H9 (cell line): ENCODE measurements at regions not wholly inside any gene's neighbourhood (a gene's known extent, or its start where the extent isn't known, plus 50 kb on each side); places are given as distances from the start of the nearest gene placed in this dataset.

Experiments
- DNase-seq: peaks from one replicate; pipeline ENCODE4 v3.0.0-alpha.2; 2017
- H2AFZ ChIP-seq: one replicate; pipeline ENCODE4 v1.6.1; 2013; ENCODE audit warnings: mild to moderate bottlenecking, low read length, control low read depth, moderate library complexity
- H2AK5ac ChIP-seq: 2 replicates; pipeline ENCODE4 v1.6.1; 2013; ENCODE audit warnings: low read length, control low read depth, mixed read lengths; ENCODE audit not compliant: insufficient read length
- H2BK120ac ChIP-seq: one replicate; pipeline ENCODE4 v1.6.1; 2013; ENCODE audit warnings: low read depth, mild to moderate bottlenecking, low read length, control low read depth, inconsistent platforms; ENCODE audit not compliant: poor library complexity, severe bottlenecking
- H2BK12ac ChIP-seq: 2 replicates; pipeline ENCODE4 v1.6.1; 2013; ENCODE audit warnings: low read length, control low read depth, mixed read lengths, low read depth; ENCODE audit not compliant: insufficient read length
- H2BK15ac ChIP-seq: 2 replicates; pipeline ENCODE4 v1.6.1; 2013; ENCODE audit warnings: low read depth, low read length, control low read depth
- H2BK20ac ChIP-seq: one replicate; pipeline ENCODE4 v1.6.1; 2013; ENCODE audit warnings: low read depth, mild to moderate bottlenecking, low read length, control low read depth, inconsistent platforms; ENCODE audit not compliant: poor library complexity, severe bottlenecking
- H2BK5ac ChIP-seq: 2 replicates; pipeline ENCODE4 v1.6.1; 2013; ENCODE audit warnings: low read length, control low read depth, mixed read lengths; ENCODE audit not compliant: insufficient read length
- H3K14ac ChIP-seq: 2 replicates; pipeline ENCODE4 v1.6.1; 2013; ENCODE audit warnings: low read length, control low read depth; ENCODE audit not compliant: insufficient read depth
- H3K18ac ChIP-seq: 2 replicates; pipeline ENCODE4 v1.6.1; 2013; ENCODE audit warnings: low read depth, mild to moderate bottlenecking, mixed read lengths, low read length, control low read depth; ENCODE audit not compliant: insufficient read length
- H3K23ac ChIP-seq: 2 replicates; pipeline ENCODE4 v1.6.1; 2013; ENCODE audit warnings: low read length, control low read depth, mixed read lengths, low read depth; ENCODE audit not compliant: insufficient read length
- H3K23me2 ChIP-seq: 2 replicates; pipeline ENCODE4 v1.6.1; 2013; ENCODE audit warnings: low read depth, mild to moderate bottlenecking, mixed read lengths, low read length, control low read depth; ENCODE audit not compliant: insufficient read length, poor library complexity, severe bottlenecking
- H3K27ac ChIP-seq: 2 replicates; pipeline ENCODE4 v1.5.1; 2013; ENCODE audit warnings: low read length, control low read depth, mixed read lengths, low read depth; ENCODE audit not compliant: insufficient read length
- H3K27me3 ChIP-seq: 2 replicates; pipeline ENCODE4 v1.6.1; 2013; ENCODE audit warnings: low read length, control low read depth, inconsistent platforms; ENCODE audit not compliant: insufficient read depth
- H3K4ac ChIP-seq: 2 replicates; pipeline ENCODE4 v1.6.1; 2013; ENCODE audit warnings: low read depth, mild to moderate bottlenecking, control low read depth, inconsistent platforms, low read length, moderate library complexity
- H3K4me1 ChIP-seq: 2 replicates; pipeline ENCODE4 v1.6.1; 2013; ENCODE audit warnings: low read length, control low read depth, inconsistent platforms; ENCODE audit not compliant: insufficient read depth
- H3K4me2 ChIP-seq: 2 replicates; pipeline ENCODE4 v1.6.1; 2013; ENCODE audit warnings: low read length, control low read depth, mixed read lengths; ENCODE audit not compliant: insufficient read length, insufficient read depth
- H3K56ac ChIP-seq: 2 replicates; pipeline ENCODE4 v1.6.1; 2013; ENCODE audit warnings: low read depth, mild to moderate bottlenecking, mixed read lengths, low read length, control low read depth; ENCODE audit not compliant: insufficient read length
- H3K79me1 ChIP-seq: 2 replicates; pipeline ENCODE4 v1.6.1; 2013; ENCODE audit warnings: low read depth, mild to moderate bottlenecking, moderate library complexity, low read length, control low read depth, inconsistent platforms; ENCODE audit not compliant: insufficient read depth, poor library complexity, severe bottlenecking
- H3K79me2 ChIP-seq: 2 replicates; pipeline ENCODE4 v1.6.1; 2013; ENCODE audit warnings: low read length, control low read depth, inconsistent platforms; ENCODE audit not compliant: insufficient read depth
- H3K9ac ChIP-seq: 2 replicates; pipeline ENCODE4 v1.6.1; 2013; ENCODE audit warnings: low read length, control low read depth, mixed read lengths; ENCODE audit not compliant: insufficient read length; ENCODE audit errors: extremely low read depth
- H3K9me3 ChIP-seq: one replicate; pipeline ENCODE4 v1.6.1; 2013; ENCODE audit warnings: low read depth, low read length, inconsistent platforms; ENCODE audit not compliant: control insufficient read depth
- H3T11ph ChIP-seq: one replicate; pipeline ENCODE4 v1.6.1; 2013; ENCODE audit warnings: mild to moderate bottlenecking, low read length, control low read depth, inconsistent platforms
- H4K20me1 ChIP-seq: one replicate; pipeline ENCODE4 v1.6.1; 2013; ENCODE audit not compliant: control insufficient read depth, insufficient read length, insufficient read depth
- H4K5ac ChIP-seq: 2 replicates; pipeline ENCODE4 v1.6.1; 2013; ENCODE audit warnings: low read depth, mild to moderate bottlenecking, mixed read lengths, low read length, control low read depth; ENCODE audit not compliant: insufficient read length
- H4K8ac ChIP-seq: replicated peaks from 2 replicates; pipeline ENCODE4 v1.6.1; 2013; ENCODE audit warnings: low read length, control low read depth, mixed read lengths, low read depth; ENCODE audit not compliant: insufficient read length
- H4K91ac ChIP-seq: 2 replicates; pipeline ENCODE4 v1.6.1; 2013; ENCODE audit warnings: low read depth, mild to moderate bottlenecking, moderate library complexity, mixed read lengths, low read length, control low read depth; ENCODE audit not compliant: insufficient read length
- H3K27ac Mint-ChIP-seq, 3 experiments: 2 replicates in 2 of 3; 3 replicates in 1 of 3; pipeline ENCODE4 v1.8.0; 2020 to 2021; ENCODE audit warnings: mixed read lengths in 3 of 3, mild to moderate bottlenecking in 1 of 3, moderate library complexity in 1 of 3
- H3K27me3 Mint-ChIP-seq: 2 replicates; pipeline ENCODE4 v1.8.0; 2021; ENCODE audit warnings: low read depth, mild to moderate bottlenecking, moderate library complexity, mixed read lengths
- H3K36me3 Mint-ChIP-seq, 3 experiments: 2 replicates in 2 of 3; 3 replicates in 1 of 3; pipeline ENCODE4 v1.8.0; 2020 to 2021; ENCODE audit warnings: low read depth in 3 of 3, mixed read lengths in 3 of 3; ENCODE audit not compliant: insufficient read depth in 1 of 3
- H3K4me1 Mint-ChIP-seq, 2 experiments: 2 replicates each; pipeline ENCODE4 v1.8.0; 2020; ENCODE audit warnings: mixed read lengths in 2 of 2
- H3K4me3 Mint-ChIP-seq, 2 experiments: 2 replicates in 1 of 2; 3 replicates in 1 of 2; pipeline ENCODE4 v1.8.0; 2020 to 2021; ENCODE audit warnings: mild to moderate bottlenecking in 2 of 2, mixed read lengths in 2 of 2, moderate library complexity in 1 of 2
- H3K9me3 Mint-ChIP-seq, 2 experiments: 2 replicates in 1 of 2; 3 replicates in 1 of 2; pipeline ENCODE4 v1.8.0; 2020; ENCODE audit warnings: mild to moderate bottlenecking in 2 of 2, mixed read lengths in 2 of 2, moderate library complexity in 1 of 2
- CTCF ChIP-seq: fragments of 200-600 bp; sonication (generic); conservative IDR thresholded peaks from 3 replicates; pipeline ENCODE4 v1.8.0; 2021; ENCODE audit warnings: antibody characterized with exemption, mild to moderate bottlenecking
- WGBS: extraction: QIAGEN DNeasy Blood & Tissue Kit; methylation state at CpG from one replicate; pipeline ENCODE4 v1.1.7; 2013; ENCODE audit warnings: missing lambda C conversion rate, low lambda C conversion rate, mixed read lengths; ENCODE audit not compliant: insufficient read length; ENCODE audit errors: extremely low coverage; 5-methylcytosine and 5-hydroxymethylcytosine counted together

GRCh38 chr21:17089091-17089491, 423.8 kb upstream of the CXADR start:
- Histone ChIP-seq H3K4ac (no peak overlapping the region), H3K27me3 (no peaks in the 10 kb centered on the region), H2BK5ac (no peak overlapping the region), H4K91ac (no peak overlapping the region), H3K9ac (no peak overlapping the region), H3K56ac (no peak overlapping the region), H4K8ac (no peak overlapping the region), H4K5ac (no peak overlapping the region), H3K4me1 (no peaks in the 10 kb centered on the region), H3K18ac (no peak overlapping the region), H3K79me1 (no peaks in the 10 kb centered on the region), H3T11ph (no peak overlapping the region), H3K23ac (no peak overlapping the region), H2BK15ac (no peak overlapping the region), H3K4me2 (no peak overlapping the region), H3K9me3 (no peaks in the 10 kb centered on the region), H3K79me2 (no peaks in the 10 kb centered on the region), H2AK5ac (no peak overlapping the region), H2BK12ac (no peak overlapping the region), H3K14ac (no peak overlapping the region), H2BK20ac (no peak overlapping the region), H3K23me2 (no peaks in the 10 kb centered on the region), H2BK120ac (no peak overlapping the region), H2AFZ (no peak overlapping the region), H3K27ac (no peak overlapping the region), H4K20me1 (no peaks in the 10 kb centered on the region)
- peaks cover 14 to 26% of the 10 kb centered on the region in 2 experiments for H3K4me1 Mint-ChIP-seq
- no peak for DNase-seq
- peaks cover 2 to 3% of the 10 kb centered on the region in 2 experiments; a peak in 2 of 5 replicates for H3K9me3 Mint-ChIP-seq
- no peak overlapping the region for H3K27ac Mint-ChIP-seq
- no CpG with 5 or more reads among the region's 1 CpG for WGBS
- no peaks in the 10 kb centered on the region for H3K27me3 Mint-ChIP-seq
- peaks cover 0 to 5% (median 3%) of the 10 kb centered on the region in 3 experiments; a peak in 5 of 7 replicates for H3K36me3 Mint-ChIP-seq
- H3K4me3 Mint-ChIP-seq, result no peak overlapping the region
- no peak for TF ChIP-seq CTCF
